H9 (cell line): ENCODE measurements at regions not wholly inside any gene's neighbourhood (a gene's known extent, or its start where the extent isn't known, plus 50 kb on each side); places are given as distances from the start of the nearest gene placed in this dataset.

Source experiments
- DNase-seq: peaks from one replicate; pipeline ENCODE4 v3.0.0-alpha.2; 2017
- H2AFZ ChIP-seq: one replicate; pipeline ENCODE4 v1.6.1; 2013; ENCODE audit warnings: mild to moderate bottlenecking, low read length, control low read depth, moderate library complexity
- H2AK5ac ChIP-seq: 2 replicates; pipeline ENCODE4 v1.6.1; 2013; ENCODE audit warnings: low read length, control low read depth, mixed read lengths; ENCODE audit not compliant: insufficient read length
- H2BK120ac ChIP-seq: one replicate; pipeline ENCODE4 v1.6.1; 2013; ENCODE audit warnings: low read depth, mild to moderate bottlenecking, low read length, control low read depth, inconsistent platforms; ENCODE audit not compliant: poor library complexity, severe bottlenecking
- H2BK12ac ChIP-seq: 2 replicates; pipeline ENCODE4 v1.6.1; 2013; ENCODE audit warnings: low read length, control low read depth, mixed read lengths, low read depth; ENCODE audit not compliant: insufficient read length
- H2BK15ac ChIP-seq: 2 replicates; pipeline ENCODE4 v1.6.1; 2013; ENCODE audit warnings: low read depth, low read length, control low read depth
- H2BK20ac ChIP-seq: one replicate; pipeline ENCODE4 v1.6.1; 2013; ENCODE audit warnings: low read depth, mild to moderate bottlenecking, low read length, control low read depth, inconsistent platforms; ENCODE audit not compliant: poor library complexity, severe bottlenecking
- H2BK5ac ChIP-seq: 2 replicates; pipeline ENCODE4 v1.6.1; 2013; ENCODE audit warnings: low read length, control low read depth, mixed read lengths; ENCODE audit not compliant: insufficient read length
- H3K14ac ChIP-seq: 2 replicates; pipeline ENCODE4 v1.6.1; 2013; ENCODE audit warnings: low read length, control low read depth; ENCODE audit not compliant: insufficient read depth
- H3K18ac ChIP-seq: 2 replicates; pipeline ENCODE4 v1.6.1; 2013; ENCODE audit warnings: low read depth, mild to moderate bottlenecking, mixed read lengths, low read length, control low read depth; ENCODE audit not compliant: insufficient read length
- H3K23ac ChIP-seq: 2 replicates; pipeline ENCODE4 v1.6.1; 2013; ENCODE audit warnings: low read length, control low read depth, mixed read lengths, low read depth; ENCODE audit not compliant: insufficient read length
- H3K23me2 ChIP-seq: 2 replicates; pipeline ENCODE4 v1.6.1; 2013; ENCODE audit warnings: low read depth, mild to moderate bottlenecking, mixed read lengths, low read length, control low read depth; ENCODE audit not compliant: insufficient read length, poor library complexity, severe bottlenecking
- H3K27ac ChIP-seq: 2 replicates; pipeline ENCODE4 v1.5.1; 2013; ENCODE audit warnings: low read length, control low read depth, mixed read lengths, low read depth; ENCODE audit not compliant: insufficient read length
- H3K27me3 ChIP-seq: 2 replicates; pipeline ENCODE4 v1.6.1; 2013; ENCODE audit warnings: low read length, control low read depth, inconsistent platforms; ENCODE audit not compliant: insufficient read depth
- H3K4ac ChIP-seq: 2 replicates; pipeline ENCODE4 v1.6.1; 2013; ENCODE audit warnings: low read depth, mild to moderate bottlenecking, control low read depth, inconsistent platforms, low read length, moderate library complexity
- H3K4me1 ChIP-seq: 2 replicates; pipeline ENCODE4 v1.6.1; 2013; ENCODE audit warnings: low read length, control low read depth, inconsistent platforms; ENCODE audit not compliant: insufficient read depth
- H3K4me2 ChIP-seq: 2 replicates; pipeline ENCODE4 v1.6.1; 2013; ENCODE audit warnings: low read length, control low read depth, mixed read lengths; ENCODE audit not compliant: insufficient read length, insufficient read depth
- H3K56ac ChIP-seq: 2 replicates; pipeline ENCODE4 v1.6.1; 2013; ENCODE audit warnings: low read depth, mild to moderate bottlenecking, mixed read lengths, low read length, control low read depth; ENCODE audit not compliant: insufficient read length
- H3K79me1 ChIP-seq: 2 replicates; pipeline ENCODE4 v1.6.1; 2013; ENCODE audit warnings: low read depth, mild to moderate bottlenecking, moderate library complexity, low read length, control low read depth, inconsistent platforms; ENCODE audit not compliant: insufficient read depth, poor library complexity, severe bottlenecking
- H3K79me2 ChIP-seq: 2 replicates; pipeline ENCODE4 v1.6.1; 2013; ENCODE audit warnings: low read length, control low read depth, inconsistent platforms; ENCODE audit not compliant: insufficient read depth
- H3K9ac ChIP-seq: 2 replicates; pipeline ENCODE4 v1.6.1; 2013; ENCODE audit warnings: low read length, control low read depth, mixed read lengths; ENCODE audit not compliant: insufficient read length; ENCODE audit errors: extremely low read depth
- H3K9me3 ChIP-seq: one replicate; pipeline ENCODE4 v1.6.1; 2013; ENCODE audit warnings: low read depth, low read length, inconsistent platforms; ENCODE audit not compliant: control insufficient read depth
- H3T11ph ChIP-seq: one replicate; pipeline ENCODE4 v1.6.1; 2013; ENCODE audit warnings: mild to moderate bottlenecking, low read length, control low read depth, inconsistent platforms
- H4K20me1 ChIP-seq: one replicate; pipeline ENCODE4 v1.6.1; 2013; ENCODE audit not compliant: control insufficient read depth, insufficient read length, insufficient read depth
- H4K5ac ChIP-seq: 2 replicates; pipeline ENCODE4 v1.6.1; 2013; ENCODE audit warnings: low read depth, mild to moderate bottlenecking, mixed read lengths, low read length, control low read depth; ENCODE audit not compliant: insufficient read length
- H4K8ac ChIP-seq: replicated peaks from 2 replicates; pipeline ENCODE4 v1.6.1; 2013; ENCODE audit warnings: low read length, control low read depth, mixed read lengths, low read depth; ENCODE audit not compliant: insufficient read length
- H4K91ac ChIP-seq: 2 replicates; pipeline ENCODE4 v1.6.1; 2013; ENCODE audit warnings: low read depth, mild to moderate bottlenecking, moderate library complexity, mixed read lengths, low read length, control low read depth; ENCODE audit not compliant: insufficient read length
- H3K27ac Mint-ChIP-seq, 3 experiments: 2 replicates in 2 of 3; 3 replicates in 1 of 3; pipeline ENCODE4 v1.8.0; 2020 to 2021; ENCODE audit warnings: mixed read lengths in 3 of 3, mild to moderate bottlenecking in 1 of 3, moderate library complexity in 1 of 3
- H3K27me3 Mint-ChIP-seq: 2 replicates; pipeline ENCODE4 v1.8.0; 2021; ENCODE audit warnings: low read depth, mild to moderate bottlenecking, moderate library complexity, mixed read lengths
- H3K36me3 Mint-ChIP-seq, 3 experiments: 2 replicates in 2 of 3; 3 replicates in 1 of 3; pipeline ENCODE4 v1.8.0; 2020 to 2021; ENCODE audit warnings: low read depth in 3 of 3, mixed read lengths in 3 of 3; ENCODE audit not compliant: insufficient read depth in 1 of 3
- H3K4me1 Mint-ChIP-seq, 2 experiments: 2 replicates each; pipeline ENCODE4 v1.8.0; 2020; ENCODE audit warnings: mixed read lengths in 2 of 2
- H3K4me3 Mint-ChIP-seq, 2 experiments: 2 replicates in 1 of 2; 3 replicates in 1 of 2; pipeline ENCODE4 v1.8.0; 2020 to 2021; ENCODE audit warnings: mild to moderate bottlenecking in 2 of 2, mixed read lengths in 2 of 2, moderate library complexity in 1 of 2
- H3K9me3 Mint-ChIP-seq, 2 experiments: 2 replicates in 1 of 2; 3 replicates in 1 of 2; pipeline ENCODE4 v1.8.0; 2020; ENCODE audit warnings: mild to moderate bottlenecking in 2 of 2, mixed read lengths in 2 of 2, moderate library complexity in 1 of 2
- WGBS: extraction: QIAGEN DNeasy Blood & Tissue Kit; methylation state at CpG from one replicate; pipeline ENCODE4 v1.1.7; 2013; ENCODE audit warnings: missing lambda C conversion rate, low lambda C conversion rate, mixed read lengths; ENCODE audit not compliant: insufficient read length; ENCODE audit errors: extremely low coverage; 5-methylcytosine and 5-hydroxymethylcytosine counted together
- TF ChIP-seq, protein P1 (sequence below): fragments of 200-600 bp; sonication (generic); conservative IDR thresholded peaks from 3 replicates; pipeline ENCODE4 v1.8.0; 2021; ENCODE audit warnings: antibody characterized with exemption, mild to moderate bottlenecking

DNA sequence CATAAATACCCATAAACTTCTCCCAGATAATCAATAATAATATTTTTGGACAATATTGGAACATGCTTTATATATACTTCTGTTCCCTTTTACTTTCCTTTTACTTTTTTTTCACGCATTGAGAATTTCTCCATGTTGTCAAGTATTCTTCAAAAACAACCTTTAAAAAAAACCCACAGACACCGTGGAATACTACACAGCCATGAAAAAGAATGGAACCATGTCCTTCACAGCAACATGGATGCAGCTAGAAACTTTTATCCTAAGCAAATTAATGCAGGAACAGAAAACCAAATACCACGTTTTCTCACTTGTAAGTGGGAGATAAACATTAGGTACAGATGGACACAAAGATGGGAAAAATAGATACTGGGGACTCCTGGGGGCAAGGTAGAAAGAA, 854.7 kb downstream of the TBC1D22A start:
- peaks cover 2 to 57% of the 10 kb centered on the region in 2 experiments; a peak in 4 of 5 replicates for H3K9me3 Mint-ChIP-seq
- no CpG with 5 or more reads among the region's 3 CpGs for WGBS
- no peak overlapping the region for H2AK5ac ChIP-seq

More for the DNA sequence above, 854.7 kb downstream of the TBC1D22A start:
- Histone ChIP-seq H3K9me3 (no peaks in the 10 kb centered on the region), H3K56ac (no peak overlapping the region), H3T11ph (no peak overlapping the region), H3K4me1 (no peaks in the 10 kb centered on the region), H3K4me2 (no peak overlapping the region), H3K27me3 (no peaks in the 10 kb centered on the region), H2BK120ac (no peak overlapping the region), H2AFZ (no peak overlapping the region), H3K23ac (no peak overlapping the region), H3K79me2 (no peaks in the 10 kb centered on the region), H4K91ac (no peak overlapping the region), H3K9ac (no peak overlapping the region), H3K79me1 (no peaks in the 10 kb centered on the region), H2BK20ac (no peak overlapping the region), H4K8ac (no peak overlapping the region), H3K18ac (no peak overlapping the region), H2BK12ac (no peak overlapping the region), H3K27ac (no peak overlapping the region), H3K14ac (no peak overlapping the region), H3K23me2 (no peaks in the 10 kb centered on the region), H4K5ac (no peak overlapping the region), H3K4ac (no peak overlapping the region), H2BK5ac (no peak overlapping the region), H4K20me1 (no peaks in the 10 kb centered on the region), H2BK15ac (no peak overlapping the region)
- no peak overlapping the region for H3K4me3 Mint-ChIP-seq
- no peaks in the 10 kb centered on the region for H3K4me1 Mint-ChIP-seq
- peaks cover 16% of the 10 kb centered on the region for H3K27me3 Mint-ChIP-seq
- peaks cover 0 to under 1% (median 0%) of the 10 kb centered on the region in 3 experiments; a peak in 1 of 7 replicates for H3K36me3 Mint-ChIP-seq
- no peak for DNase-seq
- TF ChIP-seq, protein P1, sequence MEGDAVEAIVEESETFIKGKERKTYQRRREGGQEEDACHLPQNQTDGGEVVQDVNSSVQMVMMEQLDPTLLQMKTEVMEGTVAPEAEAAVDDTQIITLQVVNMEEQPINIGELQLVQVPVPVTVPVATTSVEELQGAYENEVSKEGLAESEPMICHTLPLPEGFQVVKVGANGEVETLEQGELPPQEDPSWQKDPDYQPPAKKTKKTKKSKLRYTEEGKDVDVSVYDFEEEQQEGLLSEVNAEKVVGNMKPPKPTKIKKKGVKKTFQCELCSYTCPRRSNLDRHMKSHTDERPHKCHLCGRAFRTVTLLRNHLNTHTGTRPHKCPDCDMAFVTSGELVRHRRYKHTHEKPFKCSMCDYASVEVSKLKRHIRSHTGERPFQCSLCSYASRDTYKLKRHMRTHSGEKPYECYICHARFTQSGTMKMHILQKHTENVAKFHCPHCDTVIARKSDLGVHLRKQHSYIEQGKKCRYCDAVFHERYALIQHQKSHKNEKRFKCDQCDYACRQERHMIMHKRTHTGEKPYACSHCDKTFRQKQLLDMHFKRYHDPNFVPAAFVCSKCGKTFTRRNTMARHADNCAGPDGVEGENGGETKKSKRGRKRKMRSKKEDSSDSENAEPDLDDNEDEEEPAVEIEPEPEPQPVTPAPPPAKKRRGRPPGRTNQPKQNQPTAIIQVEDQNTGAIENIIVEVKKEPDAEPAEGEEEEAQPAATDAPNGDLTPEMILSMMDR: no peak
- no peak overlapping the region for H3K27ac Mint-ChIP-seq
